MCF 10A (cell line): ENCODE measurements at regions not wholly inside any gene's neighbourhood (a gene's known extent, or its start where the extent isn't known, plus 50 kb on each side); places are given as distances from the start of the nearest gene placed in this dataset.

Experiments
- BruUV-seq: library from RNA; stranded (reverse); fragments of 400-500 nt; replicated peaks from 2 replicates; lab custom pipeline; 2021; lab: Mats Ljungman, UMichigan
- CTCF ChIA-PET: fragments of 300-600 bp; sonication (Branson Sonifier 250); formaldehyde crosslinking; extraction: SDS; loops from one replicate; lab custom pipeline; 2021; ENCODE audit warnings: antibody characterized with exemption, inconsistent platforms; lab: Yijun Ruan, JAX
- POLR2A ChIA-PET: fragments of 300-600, 350-650 bp; sonication (Branson Sonifier 250); formaldehyde crosslinking; extraction: SDS; loops from one replicate; lab custom pipeline; 2020; ENCODE audit warnings: antibody characterized with exemption, inconsistent platforms; lab: Yijun Ruan, JAX
- DNase-seq: peaks from one replicate; pipeline ENCODE4 v3.0.0-alpha.2; 2018; ENCODE audit not compliant: unreplicated experiment
- H3K27ac Mint-ChIP-seq: one replicate; pipeline ENCODE4 v1.8.0; 2022; ENCODE audit warnings: mild to moderate bottlenecking, low read depth, mixed read lengths; ENCODE audit not compliant: unreplicated experiment
- H3K27me3 Mint-ChIP-seq: one replicate; pipeline ENCODE4 v1.8.0; 2022; ENCODE audit warnings: mixed read lengths; ENCODE audit not compliant: insufficient read depth, unreplicated experiment
- H3K36me3 Mint-ChIP-seq: one replicate; pipeline ENCODE4 v1.8.0; 2022; ENCODE audit warnings: mild to moderate bottlenecking, moderate library complexity, mixed read lengths; ENCODE audit not compliant: insufficient read depth, unreplicated experiment
- H3K4me1 Mint-ChIP-seq: one replicate; pipeline ENCODE4 v1.8.0; 2022; ENCODE audit warnings: mixed read lengths; ENCODE audit not compliant: insufficient read depth, unreplicated experiment
- H3K4me3 Mint-ChIP-seq: one replicate; pipeline ENCODE4 v1.8.0; 2022; ENCODE audit warnings: mild to moderate bottlenecking, moderate library complexity, mixed read lengths; ENCODE audit not compliant: unreplicated experiment
- H3K9me3 Mint-ChIP-seq: one replicate; pipeline ENCODE4 v1.8.0; 2022; ENCODE audit warnings: mixed read lengths; ENCODE audit not compliant: unreplicated experiment
- intact Hi-C: fragments of 100-400 bp; cut with micrococcal nuclease; formaldehyde crosslinking; loops from 2 replicates; pipeline ENCODE4 v1.14.1; 2022
- TF ChIP-seq, protein P1 (sequence below): fragments of 200-600 bp; IDR thresholded peaks from one replicate; pipeline ENCODE4 v1.8.0; 2022; ENCODE audit warnings: antibody characterized with exemption, mild to moderate bottlenecking; ENCODE audit not compliant: unreplicated experiment

- Mint-ChIP-seq H3K4me1 (no peaks in the 10 kb centered on the region), H3K27me3 (peaks cover 54% of the 10 kb centered on the region), H3K27ac (no peak overlapping the region), H3K36me3 (no peaks in the 10 kb centered on the region), H3K9me3 (no peaks in the 10 kb centered on the region), H3K4me3 (no peak overlapping the region)
- TF ChIP-seq, protein P1, sequence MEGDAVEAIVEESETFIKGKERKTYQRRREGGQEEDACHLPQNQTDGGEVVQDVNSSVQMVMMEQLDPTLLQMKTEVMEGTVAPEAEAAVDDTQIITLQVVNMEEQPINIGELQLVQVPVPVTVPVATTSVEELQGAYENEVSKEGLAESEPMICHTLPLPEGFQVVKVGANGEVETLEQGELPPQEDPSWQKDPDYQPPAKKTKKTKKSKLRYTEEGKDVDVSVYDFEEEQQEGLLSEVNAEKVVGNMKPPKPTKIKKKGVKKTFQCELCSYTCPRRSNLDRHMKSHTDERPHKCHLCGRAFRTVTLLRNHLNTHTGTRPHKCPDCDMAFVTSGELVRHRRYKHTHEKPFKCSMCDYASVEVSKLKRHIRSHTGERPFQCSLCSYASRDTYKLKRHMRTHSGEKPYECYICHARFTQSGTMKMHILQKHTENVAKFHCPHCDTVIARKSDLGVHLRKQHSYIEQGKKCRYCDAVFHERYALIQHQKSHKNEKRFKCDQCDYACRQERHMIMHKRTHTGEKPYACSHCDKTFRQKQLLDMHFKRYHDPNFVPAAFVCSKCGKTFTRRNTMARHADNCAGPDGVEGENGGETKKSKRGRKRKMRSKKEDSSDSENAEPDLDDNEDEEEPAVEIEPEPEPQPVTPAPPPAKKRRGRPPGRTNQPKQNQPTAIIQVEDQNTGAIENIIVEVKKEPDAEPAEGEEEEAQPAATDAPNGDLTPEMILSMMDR, result no peak
- ChIA-PET POLR2A (interaction anchor here (0.7 kb wide), 1 partner anchor 25 kb away, joined by 4 read pairs; no protein-coding TSS in a partner anchor), CTCF (interaction anchor here (0.5 to 0.6 kb wide), 2 partner anchors 48 to 1639 kb away, joined by 3 read pairs; no protein-coding TSS in a partner anchor)
- no TSS peak for BruUV-seq
- intact Hi-C loops, result no loop called here
- no peak for DNase-seq
Measured at GRCh38 chr14:41073544-41073943, 533.1 kb upstream of the LRFN5 start.

DNA sequence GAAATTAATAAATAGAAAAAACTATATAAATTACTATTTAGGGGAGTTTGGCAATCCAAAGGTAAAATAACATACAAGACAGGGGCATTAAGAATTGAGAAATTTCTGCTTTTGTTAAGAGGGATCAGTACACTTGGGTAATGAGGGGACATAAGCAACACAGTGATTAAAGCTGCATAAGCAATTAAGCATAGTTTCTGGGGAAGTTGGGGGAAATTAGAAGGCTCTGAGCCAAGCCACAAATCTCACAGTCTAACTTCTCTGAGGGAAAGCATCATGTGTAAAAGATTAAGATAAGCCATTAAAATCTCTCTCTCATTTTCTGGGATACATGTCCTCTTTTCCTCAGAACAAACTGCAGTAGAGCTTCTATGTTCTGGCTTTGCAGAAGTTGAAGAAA is 533.9 kb upstream of the LRFN5 start:
- ChIA-PET POLR2A (interaction anchor here (0.6 kb wide), 1 partner anchor 798 kb away, joined by 3 read pairs; no protein-coding TSS in a partner anchor), CTCF (no interaction called here)
- Mint-ChIP-seq H3K4me1 (no peaks in the 10 kb centered on the region), H3K27me3 (peaks cover 61% of the 10 kb centered on the region), H3K27ac (no peak overlapping the region), H3K4me3 (no peak overlapping the region), H3K36me3 (no peaks in the 10 kb centered on the region), H3K9me3 (no peaks in the 10 kb centered on the region)
- DNase-seq, result no peak
- TF ChIP-seq, protein P1, result no peak
- intact Hi-C loops, result no loop called here
- no TSS peak for BruUV-seq

GRCh38 chr14:41071351-41071750 is 535.3 kb upstream of the LRFN5 start:
- Mint-ChIP-seq H3K4me3 (no peak overlapping the region), H3K9me3 (no peaks in the 10 kb centered on the region), H3K27ac (no peak overlapping the region), H3K4me1 (no peaks in the 10 kb centered on the region), H3K27me3 (peaks cover 69% of the 10 kb centered on the region), H3K36me3 (no peaks in the 10 kb centered on the region)
- TF ChIP-seq, protein P1, result no peak
- ChIA-PET CTCF (no interaction called here), POLR2A (no interaction called here)
- no TSS peak for BruUV-seq
- intact Hi-C loops, result no loop called here
- no peak for DNase-seq

GRCh38 chr14:41062826-41063225 is 543.9 kb upstream of the LRFN5 start:
- H3K9me3 Mint-ChIP-seq, result no peaks in the 10 kb centered on the region
- intact Hi-C loops, result no loop called here
- no TSS peak for BruUV-seq
- H3K27ac Mint-ChIP-seq, result no peak overlapping the region
- TF ChIP-seq, protein P1, result no peak
- ChIA-PET CTCF (no interaction called here), POLR2A (interaction anchor here (0.5 kb wide), 1 partner anchor 458 kb away, joined by 3 read pairs; no protein-coding TSS in a partner anchor)
- H3K4me1 Mint-ChIP-seq, result no peaks in the 10 kb centered on the region
- DNase-seq, result peak; percentile 16
- H3K4me3 Mint-ChIP-seq, result no peak overlapping the region
- H3K36me3 Mint-ChIP-seq, result no peaks in the 10 kb centered on the region
- peaks cover 53% of the 10 kb centered on the region for H3K27me3 Mint-ChIP-seq
